HG02759 (cell line): ENCODE measurements at regions not wholly inside any gene's neighbourhood (a gene's known extent, or its start where the extent isn't known, plus 50 kb on each side); places are given as distances from the start of the nearest gene placed in this dataset.
"Not testable (repeated sequence)": the region's sequence is repeated elsewhere in the genome, so short reads cannot be mapped to it uniquely, and the experiment has no call there.

Experiments used
- ATAC-seq: cut with Tn5 transposase; IDR thresholded peaks from one replicate; pipeline ENCODE4 v1.9.1; 2021; ENCODE audit warnings: mild to moderate bottlenecking, moderate library complexity; ENCODE audit not compliant: unreplicated experiment

DNA sequence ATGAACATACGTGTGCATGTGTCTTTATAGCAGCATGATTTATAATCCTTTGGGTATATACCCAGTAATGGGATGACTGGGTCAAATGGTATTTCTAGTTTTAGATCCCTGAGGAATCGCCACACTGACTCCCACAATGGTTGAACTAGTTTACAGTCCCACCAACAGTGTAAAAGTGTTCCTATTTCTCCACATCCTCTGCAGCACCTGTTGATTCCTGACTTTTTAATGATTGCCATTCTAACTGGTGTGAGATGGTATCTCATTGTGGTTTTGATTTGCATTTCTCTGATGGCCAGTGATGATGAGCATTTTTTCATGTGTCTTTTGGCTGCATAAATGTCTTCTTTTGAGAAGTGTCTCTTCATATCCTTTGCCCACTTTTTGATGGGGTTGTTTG, 493.0 kb upstream of the PIK3R1 start:
- ATAC-seq, result not testable (repeated sequence)

DNA sequence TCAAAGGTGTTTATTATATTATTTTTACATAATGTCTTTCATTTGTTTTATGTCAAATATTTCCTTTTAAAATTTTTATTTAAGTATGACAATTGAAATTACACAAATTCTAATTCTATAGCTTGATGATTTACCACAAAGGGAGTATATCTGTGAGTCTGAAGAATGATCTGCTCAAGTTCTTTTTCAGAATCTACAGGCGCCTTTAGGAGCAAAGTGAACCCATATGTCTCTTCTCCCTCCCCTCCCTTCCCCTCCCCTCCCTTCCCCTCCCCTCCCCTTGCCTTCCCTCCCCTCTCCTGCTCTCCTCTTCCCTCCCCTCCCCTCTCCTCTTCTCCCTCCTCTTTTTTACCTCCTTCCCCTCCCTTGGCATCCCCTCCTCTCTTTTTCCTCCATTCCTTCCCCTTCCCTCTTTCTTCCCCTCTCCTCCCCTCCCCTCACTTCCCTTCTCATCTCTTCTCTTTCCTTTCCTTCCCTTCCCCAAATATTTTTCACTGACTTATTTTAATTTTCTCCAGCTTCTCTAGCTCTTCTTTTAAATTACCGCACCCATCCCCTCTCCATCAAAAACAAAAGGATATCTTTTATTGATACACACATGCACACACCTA, 495.3 kb upstream of the PIK3R1 start:
- ATAC-seq, result no peak

DNA sequence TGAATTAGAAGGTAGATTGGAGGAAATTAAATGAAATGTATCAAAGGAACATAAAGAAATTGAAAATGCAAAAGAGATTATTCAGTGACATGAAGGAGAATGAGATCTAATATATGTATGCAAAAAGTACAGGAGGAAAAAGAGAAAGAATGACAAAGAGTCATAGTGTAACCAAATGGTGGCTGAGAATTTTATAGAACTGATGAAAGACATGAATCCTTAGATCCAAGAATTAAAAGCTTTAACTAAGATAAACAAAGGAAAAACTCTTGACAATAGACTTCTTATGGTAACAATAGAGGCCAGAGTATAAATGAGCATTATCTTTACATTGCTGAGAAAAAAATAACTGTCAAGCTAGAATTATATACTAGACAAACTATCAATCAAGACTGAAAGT, 505.4 kb upstream of the CD180 start:
- no peak for ATAC-seq

DNA sequence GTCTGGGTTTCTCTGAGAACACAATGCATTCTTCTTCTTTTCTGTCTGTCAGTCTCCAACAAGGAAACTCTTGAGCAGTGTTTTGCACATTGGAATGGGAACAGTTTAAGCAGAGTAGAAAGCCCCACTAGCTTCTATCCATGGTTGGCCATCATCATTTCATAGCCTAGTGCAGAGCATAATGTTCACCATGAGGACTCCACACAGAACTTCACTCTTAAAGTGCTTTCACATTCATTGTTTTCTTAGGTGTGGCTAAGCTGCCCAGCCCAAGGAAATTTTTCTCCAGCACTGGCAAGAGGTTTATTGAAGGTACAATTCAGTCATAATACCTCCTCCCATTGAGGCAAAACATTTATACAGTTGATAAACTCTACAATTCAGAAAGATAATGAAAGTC, 503.0 kb upstream of the CD180 start:
- no peak for ATAC-seq

DNA sequence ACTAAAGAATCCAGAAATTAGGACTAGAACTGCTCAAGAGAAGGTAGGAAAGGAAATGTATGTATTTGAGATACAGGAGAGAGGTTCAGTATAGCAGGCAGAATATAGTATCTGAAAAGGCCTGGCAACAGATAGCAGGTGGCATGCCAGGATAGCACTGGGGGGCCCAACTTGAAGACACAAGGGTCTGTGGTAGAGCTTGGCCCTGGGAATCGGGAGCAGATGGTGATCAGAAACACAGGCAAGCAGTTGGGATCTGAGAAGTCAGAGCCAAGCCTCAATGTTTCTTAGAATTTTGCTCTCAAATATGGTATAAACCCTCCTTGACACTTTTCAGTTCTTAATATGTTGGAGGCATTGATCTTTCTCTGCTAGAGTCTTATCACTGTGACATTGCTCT, 499.8 kb upstream of the CD180 start:
- ATAC-seq, result no peak

DNA sequence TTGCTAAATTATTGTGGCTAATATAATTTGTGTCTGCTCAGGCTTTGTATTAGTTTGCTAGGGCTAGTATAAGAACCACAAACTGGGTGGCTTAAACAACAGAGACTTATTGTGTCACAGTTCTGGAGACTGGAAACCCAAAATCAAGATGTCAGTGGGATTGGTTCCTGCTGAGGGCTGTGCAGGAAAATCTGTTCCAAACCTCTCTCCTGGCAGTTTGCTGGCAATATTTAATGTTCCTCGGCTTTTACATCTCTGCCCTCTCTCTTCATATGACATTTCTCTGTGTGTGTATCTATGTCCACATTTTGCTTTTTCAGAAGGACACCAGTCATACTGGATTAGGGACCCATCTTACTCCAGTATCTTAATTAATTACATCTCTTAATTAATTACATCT, 498.8 kb upstream of the CD180 start:
- ATAC-seq, result no peak

DNA sequence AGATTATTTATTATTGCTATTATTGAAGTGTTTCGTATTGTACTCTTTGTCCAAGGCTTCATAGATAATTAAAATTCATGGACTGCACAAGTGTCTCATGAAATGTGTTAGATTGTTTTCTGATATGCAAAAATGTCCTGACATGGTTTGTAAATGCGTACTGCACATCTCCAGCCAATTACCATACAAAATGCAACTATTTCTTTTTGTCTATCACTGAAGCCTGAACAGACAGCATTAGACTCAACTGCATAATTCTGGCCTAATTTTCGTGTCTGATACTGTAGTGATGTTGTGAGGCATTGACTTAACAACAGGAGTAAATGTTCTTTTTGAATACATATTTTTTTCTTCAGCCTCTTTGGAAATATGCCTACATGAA, 498.2 kb upstream of the CD180 start:
- ATAC-seq, result no peak

DNA sequence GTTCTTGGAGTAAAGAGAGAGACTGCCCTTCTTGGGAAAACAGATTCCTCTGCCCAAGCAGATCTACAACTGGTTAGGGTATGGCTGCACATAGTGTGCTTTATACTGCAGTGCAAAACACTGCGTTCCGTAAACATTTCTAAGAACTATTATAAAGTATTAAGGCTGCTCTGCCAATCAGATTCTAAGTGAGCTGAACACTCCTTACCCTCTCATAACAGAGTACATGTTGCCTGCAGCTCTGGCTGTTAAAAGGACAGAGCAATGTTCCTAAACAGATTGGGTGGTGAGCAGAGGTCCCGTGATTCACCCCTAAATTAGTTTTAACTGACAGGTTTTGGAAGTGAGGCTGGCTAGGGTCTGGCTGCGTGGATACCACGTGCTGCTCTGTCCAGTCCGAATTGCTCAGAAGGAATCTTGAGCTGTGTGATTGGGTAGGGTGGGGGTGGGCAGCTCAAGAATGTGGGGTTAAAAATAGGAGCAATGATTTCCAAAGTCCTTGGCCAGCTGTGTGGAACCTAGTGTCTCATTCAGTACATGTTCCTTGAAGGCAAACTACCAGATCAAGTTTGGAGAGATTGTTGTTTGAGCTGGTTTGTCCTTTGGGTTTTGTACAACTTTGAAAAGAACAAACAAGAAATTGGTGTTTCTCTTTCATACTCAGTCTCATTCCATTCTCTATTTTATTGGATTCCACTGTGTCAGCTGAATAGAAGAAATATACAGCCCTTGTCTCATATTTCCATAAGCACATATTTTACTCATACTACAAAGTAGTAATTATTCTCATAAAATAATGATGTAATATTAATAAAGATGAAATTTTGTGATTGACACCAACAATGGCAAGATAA, 497.6 kb upstream of the CD180 start:
- ATAC-seq, result no peak

DNA sequence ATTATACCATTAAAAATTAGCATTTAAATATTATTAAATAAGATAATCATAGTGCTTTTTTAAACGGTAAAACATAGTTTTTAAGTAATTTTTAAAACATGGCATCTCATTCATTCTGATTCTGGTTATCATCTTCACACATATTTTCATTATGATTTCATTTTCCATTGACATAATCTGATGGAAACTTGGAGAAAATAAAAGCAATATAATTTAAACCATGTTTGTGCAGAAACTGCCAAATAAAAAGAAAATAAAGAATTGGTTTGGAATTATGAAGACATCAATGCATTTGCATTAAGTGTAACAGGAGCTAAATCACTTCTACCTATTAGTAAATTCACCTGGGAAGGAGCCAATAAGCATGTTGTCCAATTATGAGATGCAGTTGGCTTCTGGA, 490.1 kb upstream of the CD180 start:
- ATAC-seq, result no peak

DNA sequence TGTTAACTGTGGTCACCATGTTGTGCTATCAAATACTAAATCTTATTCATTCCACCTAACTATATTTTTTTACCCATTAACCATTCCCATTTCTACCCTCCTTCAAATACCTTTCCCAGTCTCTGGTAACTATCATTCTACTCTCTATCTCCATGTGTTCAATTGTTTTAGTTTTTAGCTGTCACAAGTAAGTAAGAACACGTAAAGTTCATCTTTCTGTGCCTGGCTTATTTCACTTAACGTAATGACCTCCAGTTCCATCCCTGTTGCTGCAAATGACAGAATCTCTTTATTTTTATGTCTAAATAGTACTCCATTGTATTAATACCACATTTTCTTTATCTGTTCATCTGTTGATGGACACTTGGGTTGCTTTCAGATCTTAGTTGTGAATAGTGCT, 485.1 kb upstream of the CD180 start:
- ATAC-seq, result no peak

DNA sequence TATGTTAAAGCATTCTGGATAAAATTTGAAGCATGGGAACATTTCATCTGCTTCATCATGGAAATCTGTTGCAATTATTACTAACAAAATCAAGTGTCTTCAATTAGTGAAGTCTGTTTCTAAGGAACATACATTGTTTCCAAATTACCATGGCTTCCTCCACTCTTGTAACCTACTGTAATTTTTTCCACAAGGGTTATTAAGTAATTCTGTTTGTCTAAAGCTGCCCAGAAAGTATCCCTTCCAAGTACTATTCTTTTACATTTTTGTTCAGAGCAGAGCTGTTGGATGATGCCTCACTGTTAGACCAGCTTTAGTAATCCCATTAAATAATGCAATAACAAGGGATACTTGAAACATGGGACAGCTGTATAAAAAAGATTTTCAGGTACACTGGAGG, 483.5 kb upstream of the CD180 start:
- no peak for ATAC-seq

DNA sequence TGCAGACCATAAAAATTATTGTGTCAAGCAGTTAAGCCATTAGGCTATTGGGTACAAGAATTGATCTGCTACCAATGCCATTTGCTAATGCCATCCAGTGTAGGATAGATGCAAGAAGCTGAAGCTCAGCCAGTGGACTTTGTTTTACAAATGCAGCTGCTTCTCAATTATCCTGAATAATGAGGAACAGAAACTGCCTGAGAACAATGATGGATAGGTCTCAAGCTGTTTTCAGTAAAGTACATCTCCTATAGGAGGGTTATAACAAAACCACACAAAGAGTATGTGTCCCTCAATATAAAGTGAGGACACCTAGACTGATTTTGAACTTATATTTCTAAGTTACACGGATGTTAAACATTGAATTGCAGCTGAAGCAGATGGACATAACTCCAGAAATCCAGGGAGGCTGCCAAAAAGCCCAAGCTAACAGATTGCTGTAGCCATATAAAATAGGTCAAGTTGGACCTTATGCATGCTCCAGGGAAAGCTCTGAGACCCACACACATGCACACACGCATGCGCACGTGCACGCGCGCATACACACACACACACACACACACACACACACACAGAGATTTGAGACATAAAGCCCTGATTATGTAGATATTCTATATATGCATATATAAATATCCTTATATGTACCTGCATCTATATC, 482.7 kb upstream of the CD180 start:
- no peak for ATAC-seq

DNA sequence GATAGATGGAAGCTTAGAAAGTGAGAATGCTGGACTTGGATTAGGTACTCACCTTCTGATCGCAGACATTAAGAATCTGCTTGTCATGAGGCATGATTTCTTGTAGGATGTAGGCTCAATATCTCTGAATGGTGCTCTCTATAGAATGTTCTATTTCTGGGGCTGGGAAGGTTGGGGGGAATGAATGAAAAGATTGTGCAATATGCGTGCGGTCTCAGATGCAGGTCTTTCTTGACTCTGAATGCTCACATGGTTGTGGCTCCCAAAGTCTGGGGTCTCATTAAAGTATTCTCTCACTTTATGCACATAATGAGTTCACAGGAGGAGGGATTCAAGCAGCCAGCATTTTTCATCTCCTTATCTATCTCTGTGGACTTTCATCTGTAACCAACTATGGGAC, 482.0 kb upstream of the CD180 start:
- ATAC-seq, result no peak

DNA sequence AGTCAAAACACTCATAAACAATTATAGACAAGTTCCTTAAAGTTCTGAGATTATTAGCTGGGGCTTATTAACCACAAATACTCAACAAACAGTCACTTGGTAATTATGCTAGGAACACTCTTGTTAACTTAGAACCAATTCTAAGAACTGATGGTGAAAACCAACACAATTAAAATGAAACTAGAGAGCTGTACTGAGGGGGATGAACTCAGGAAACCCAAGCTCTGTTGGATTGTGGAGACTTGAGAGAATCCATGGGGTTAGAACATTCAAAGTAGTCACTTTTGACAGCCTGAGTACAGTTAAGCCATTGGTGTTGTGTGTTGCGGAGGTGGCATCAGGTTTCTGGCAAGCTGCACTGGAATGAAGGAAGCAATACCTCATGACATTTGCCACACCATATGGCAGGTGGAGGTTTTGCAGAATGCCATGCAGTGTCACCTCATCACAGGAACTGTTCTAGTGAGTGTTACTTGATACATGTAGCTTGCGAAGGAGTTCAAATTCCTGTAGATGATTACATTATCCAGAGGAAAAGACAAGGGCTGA, 480.9 kb upstream of the CD180 start:
- no peak for ATAC-seq

DNA sequence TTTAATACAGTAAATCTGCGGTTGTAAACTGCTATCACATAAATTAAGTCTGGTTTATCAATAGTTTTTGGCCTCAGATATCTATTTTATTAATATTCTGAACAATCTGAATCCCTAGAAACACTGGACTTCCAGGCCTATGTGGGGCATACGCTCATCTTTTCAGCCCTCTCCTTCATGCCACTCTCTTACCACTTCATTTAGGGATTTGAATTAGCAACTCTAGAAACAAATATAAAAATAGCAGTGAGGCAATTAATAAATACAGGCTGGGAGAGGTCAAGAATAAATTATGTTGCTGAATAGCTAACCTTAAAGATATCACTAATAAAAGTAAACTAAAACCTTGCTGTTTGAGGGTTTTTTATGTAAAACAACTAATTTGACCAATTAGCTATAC, 480.3 kb upstream of the CD180 start:
- ATAC-seq, result no peak

DNA sequence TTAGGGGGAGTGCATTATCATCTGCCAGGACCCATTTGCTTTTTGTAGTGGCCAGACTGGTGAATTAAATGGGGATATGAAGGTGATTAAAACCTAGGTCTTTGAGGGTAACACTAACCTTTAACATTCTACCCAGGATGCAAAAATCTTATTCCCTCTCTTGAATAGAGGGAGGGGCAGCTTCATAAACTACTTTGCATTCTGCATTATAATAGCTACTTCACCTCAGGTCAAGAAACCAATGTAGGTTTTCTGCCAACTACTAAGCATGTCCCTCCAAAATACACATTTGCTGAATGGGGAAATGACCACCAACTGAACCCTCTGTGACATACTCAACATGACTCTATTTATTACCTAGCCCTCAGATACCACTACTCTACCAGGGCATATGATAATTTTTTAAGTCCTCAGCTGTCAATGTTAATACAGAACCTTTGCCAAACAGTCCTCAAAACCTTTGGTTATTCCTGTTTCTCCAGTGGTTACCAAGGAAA, 477.6 kb upstream of the CD180 start:
- no peak for ATAC-seq

DNA sequence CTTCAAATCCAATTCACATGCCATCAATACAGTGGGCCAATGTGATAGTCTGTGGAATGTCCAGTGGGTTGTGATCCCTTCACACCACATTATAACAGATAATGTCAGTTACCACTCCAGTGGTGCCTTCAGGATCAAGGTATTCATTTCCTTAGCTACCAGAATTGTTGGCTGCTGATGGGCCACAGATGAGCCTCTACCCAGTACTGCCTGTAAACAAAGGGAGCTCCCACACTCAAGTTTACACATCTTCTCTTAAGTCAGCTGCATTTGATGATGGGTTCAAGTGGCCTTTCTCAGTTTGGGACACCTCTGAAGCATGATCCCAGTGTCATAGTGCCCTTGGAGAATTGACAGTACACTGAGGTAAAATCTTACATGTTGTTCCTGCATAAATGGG, 477.0 kb upstream of the CD180 start:
- no peak for ATAC-seq

DNA sequence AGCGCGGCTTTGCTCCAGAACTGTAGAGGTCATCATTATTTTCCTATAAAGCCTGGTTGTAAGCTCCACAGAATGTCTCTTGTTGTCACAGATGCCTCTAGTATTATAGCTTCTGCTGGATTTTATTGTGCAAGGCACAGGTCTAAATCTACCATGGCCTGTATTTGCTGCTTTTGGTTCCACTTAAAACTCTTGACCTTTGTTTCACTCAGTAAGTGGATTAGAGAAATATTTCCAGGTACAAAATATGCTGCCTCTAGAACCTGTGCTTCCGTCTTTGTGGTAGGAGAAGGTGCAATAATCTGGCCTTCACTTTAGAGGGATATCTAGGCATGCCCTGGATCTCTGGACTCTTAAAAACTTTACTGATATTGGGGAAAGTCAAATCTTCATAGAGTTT, 476.6 kb upstream of the CD180 start:
- ATAC-seq, result no peak

DNA sequence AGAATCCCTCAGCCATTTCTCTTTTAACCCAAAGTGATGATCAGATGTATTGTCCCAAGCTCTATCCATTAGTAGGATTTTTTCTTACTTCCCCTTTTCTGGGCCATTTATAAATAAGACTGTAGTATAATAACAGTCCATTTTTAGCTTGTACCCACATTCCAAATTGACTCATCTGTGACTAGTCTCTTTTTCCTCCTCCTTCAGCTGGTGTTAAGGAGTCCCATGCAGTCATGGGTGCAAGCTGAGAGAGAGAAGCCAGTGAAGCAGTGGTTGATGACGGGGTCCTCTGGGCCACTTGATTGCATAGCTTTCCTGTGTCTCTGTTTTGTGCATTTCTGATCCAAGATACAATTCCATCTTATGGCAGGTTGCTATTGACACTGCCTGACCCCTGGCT, 476.0 kb upstream of the CD180 start:
- no peak for ATAC-seq

DNA sequence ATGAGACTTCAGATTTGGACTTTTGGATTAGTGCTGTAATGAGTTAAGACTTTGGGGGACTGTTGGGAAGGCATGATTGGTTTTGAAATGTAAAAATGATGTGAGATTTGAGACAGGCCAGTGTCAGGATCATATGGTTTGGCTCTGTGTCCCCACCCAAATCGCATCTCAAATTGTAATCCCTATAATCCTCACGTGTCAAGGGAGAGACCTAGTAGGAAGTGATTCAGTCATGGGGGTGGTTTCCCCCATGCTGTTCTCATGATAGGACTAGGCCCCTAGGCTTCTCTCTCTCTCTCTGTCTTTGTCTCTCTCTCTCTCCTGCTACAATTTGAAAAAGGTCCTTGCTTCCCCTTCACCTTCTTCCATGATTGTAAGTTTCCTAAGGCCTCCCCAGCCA, 473.3 kb upstream of the CD180 start:
- no peak for ATAC-seq

DNA sequence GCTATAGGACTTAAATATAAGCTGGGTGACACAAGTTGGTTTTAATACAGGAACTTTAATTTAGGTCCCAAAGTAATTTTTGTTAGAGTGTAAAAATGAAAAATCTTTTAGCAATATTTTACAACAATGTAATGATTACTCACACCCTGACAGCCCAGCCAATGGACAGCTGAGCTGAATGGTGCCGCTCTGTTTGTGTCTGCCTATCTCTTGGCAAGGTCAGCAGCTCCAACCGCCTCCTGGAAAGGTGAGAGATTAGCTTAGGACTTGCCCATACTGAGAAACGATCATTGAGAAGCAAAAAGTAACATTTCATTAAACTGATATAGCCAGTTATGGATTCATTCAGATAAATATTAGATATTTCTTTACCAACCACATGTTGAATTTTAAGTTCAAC, 463.6 kb upstream of the CD180 start:
- ATAC-seq, result no peak

DNA sequence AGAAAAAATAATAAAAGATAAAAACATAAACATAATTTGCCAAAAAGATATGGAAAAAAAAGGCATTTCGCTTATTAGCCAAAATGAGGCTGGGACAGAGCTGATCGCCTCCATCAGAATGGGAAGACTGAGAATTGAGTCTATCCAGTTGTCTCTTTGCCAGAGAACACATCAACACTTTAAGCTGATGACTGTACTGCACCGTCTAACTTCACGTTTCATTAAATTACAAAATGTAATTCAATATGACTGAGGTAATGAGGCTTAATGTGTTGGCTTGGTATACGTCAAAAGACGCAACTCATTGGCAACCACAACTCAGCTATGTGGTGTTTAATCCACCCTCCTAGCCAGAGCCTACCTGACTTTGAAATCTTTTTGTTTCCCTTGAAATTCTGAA, 462.7 kb upstream of the CD180 start:
- no peak for ATAC-seq
